Keratinocyte (primary cell): ENCODE measurements at regions not wholly inside any gene's neighbourhood (a gene's known extent, or its start where the extent isn't known, plus 50 kb on each side); places are given as distances from the start of the nearest gene placed in this dataset.

ENCODE experiments used
- DNase-seq: peaks from one replicate; pipeline ENCODE4 v3.0.0-alpha.2; 2011; ENCODE audit warnings: low read depth, missing footprints, low spot score
- FAIRE-seq: peaks from 2 replicates; lab custom pipeline; 2011; peaks lifted over from hg19 to GRCh38; lab: Jason Lieb, UNC
- H2AFZ ChIP-seq: 2 replicates; pipeline ENCODE4 v1.6.0; 2012; ENCODE audit warnings: low read length, control low read depth, inconsistent platforms; ENCODE audit not compliant: control insufficient read depth
- H3K27ac ChIP-seq: 2 replicates; pipeline ENCODE4 v1.5.1; 2011; ENCODE audit warnings: low read length; ENCODE audit not compliant: control insufficient read depth, insufficient read depth
- H3K27me3 ChIP-seq: 3 replicates; pipeline ENCODE4 v1.6.0; 2011; ENCODE audit warnings: low read length; ENCODE audit not compliant: control insufficient read depth, insufficient read depth; ENCODE audit errors: extremely low read depth
- H3K36me3 ChIP-seq, 2 experiments: 2 replicates in 1 of 2; 3 replicates in 1 of 2; pipeline ENCODE4 v1.5.1; 2011; ENCODE audit warnings: low read length in 2 of 2, mild to moderate bottlenecking in 1 of 2; ENCODE audit not compliant: control insufficient read depth in 2 of 2, insufficient read depth in 2 of 2; ENCODE audit errors: extremely low read depth in 1 of 2
- H3K4me1 ChIP-seq: 3 replicates; pipeline ENCODE4 v1.5.1; 2011; ENCODE audit warnings: low read length; ENCODE audit not compliant: control insufficient read depth, insufficient read depth; ENCODE audit errors: extremely low read depth
- H3K4me2 ChIP-seq: 3 replicates; pipeline ENCODE4 v1.6.0; 2011; ENCODE audit warnings: low read depth, low read length; ENCODE audit not compliant: control insufficient read depth, insufficient read depth; ENCODE audit errors: extremely low read depth
- H3K4me3 ChIP-seq, 3 experiments: fragments of 200-600 bp in 1 of 3; sonication (generic) in 1 of 3; 2 replicates in 2 of 3; 3 replicates in 1 of 3; pipeline ENCODE4 v1.5.1; 2011 to 2016; ENCODE audit warnings: low read length in 3 of 3, mild to moderate bottlenecking in 3 of 3, control low read depth in 2 of 3, inconsistent platforms in 1 of 3, low read depth in 1 of 3, mixed read lengths in 1 of 3, mixed run types in 1 of 3, moderate library complexity in 1 of 3; ENCODE audit not compliant: control insufficient read depth in 2 of 3, insufficient read depth in 2 of 3; ENCODE audit errors: extremely low read depth in 1 of 3
- H3K79me2 ChIP-seq: 2 replicates; pipeline ENCODE4 v1.6.0; 2012; ENCODE audit warnings: low read length; ENCODE audit not compliant: control insufficient read depth, insufficient read depth
- H3K9ac ChIP-seq: 3 replicates; pipeline ENCODE4 v1.6.0; 2011; ENCODE audit warnings: low read length; ENCODE audit not compliant: control insufficient read depth, insufficient read depth; ENCODE audit errors: extremely low read depth
- H3K9me1 ChIP-seq: 3 replicates; pipeline ENCODE4 v1.6.0; 2011; ENCODE audit warnings: low read length; ENCODE audit not compliant: control insufficient read depth, insufficient read depth; ENCODE audit errors: extremely low read depth
- H3K9me3 ChIP-seq: 2 replicates; pipeline ENCODE4 v1.5.1; 2012; ENCODE audit warnings: low read depth, low read length; ENCODE audit not compliant: control insufficient read depth
- H4K20me1 ChIP-seq: 3 replicates; pipeline ENCODE4 v1.6.0; 2011; ENCODE audit warnings: low read length; ENCODE audit not compliant: control insufficient read depth, insufficient read depth; ENCODE audit errors: extremely low read depth
- CTCF ChIP-seq, 3 experiments: IDR thresholded peaks in 1 of 3; conservative IDR thresholded peaks in 1 of 3; optimal IDR thresholded peaks in 1 of 3; 2 replicates in 2 of 3; 3 replicates in 1 of 3; pipeline versions ENCODE3 to v1.5.1; 2011; ENCODE audit warnings: low read length in 3 of 3, mild to moderate bottlenecking in 3 of 3, moderate library complexity in 2 of 3, control low read depth in 1 of 3, inconsistent platforms in 1 of 3; ENCODE audit not compliant: insufficient read depth in 2 of 3; ENCODE audit errors: extremely low read depth in 1 of 3
- EZH2 ChIP-seq: IDR thresholded peaks from one replicate; pipeline ENCODE4 v1.6.1; 2012; ENCODE audit warnings: inconsistent platforms, mild to moderate bottlenecking, low read length, moderate library complexity
- dilution Hi-C: fragments of 300-500 bp; cut with MboI; formaldehyde crosslinking; loops from one replicate; pipeline ENCODE4 v1.7.0; 2020; ENCODE audit warnings: low sequenced_read_pairs; ENCODE audit not compliant: extremely low pct_ligation_motif_present

GRCh38 chr12:124415064-124415463 lies 120.2 kb downstream of the RFLNA start:
- H3K27ac ChIP-seq, result no peak overlapping the region
- H3K36me3 ChIP-seq, result peaks cover 13 to 19% of the 10 kb centered on the region in 2 experiments
- no peaks in the 10 kb centered on the region for H3K9me3 ChIP-seq
- H4K20me1 ChIP-seq, result peaks cover 8% of the 10 kb centered on the region
- peaks cover 10% of the 10 kb centered on the region for H3K79me2 ChIP-seq
- no peak overlapping the region for H2AFZ ChIP-seq
- peaks cover 16% of the 10 kb centered on the region for H3K4me1 ChIP-seq
- TF ChIP-seq CTCF (optimal IDR thresholded peaks at IDR 0.05 in 1 of 3, IDR thresholded peaks at IDR 0.05 in 1 of 3, conservative IDR thresholded peaks at IDR 0.05 in 1 of 3; ENCODE audit: extremely low read depth in 1 of 3, insufficient read depth in 2 of 3, low read length in 3 of 3), result no peak
- no peak for TF ChIP-seq EZH2
- H3K27me3 ChIP-seq, result no peaks in the 10 kb centered on the region
- FAIRE-seq, result no peak
- H3K4me3 ChIP-seq, result no peak overlapping the region
- H3K9ac ChIP-seq, result no peak overlapping the region
- no peak overlapping the region for H3K4me2 ChIP-seq
- dilution Hi-C loops, result no loop called here
- H3K9me1 ChIP-seq, result no peaks in the 10 kb centered on the region
- no peak for DNase-seq

GRCh38 chr12:124413915-124414314 lies 119.0 kb downstream of the RFLNA start:
- Histone ChIP-seq H3K4me3 (no peak overlapping the region), H3K27ac (no peak overlapping the region), H2AFZ (no peak overlapping the region), H3K27me3 (no peaks in the 10 kb centered on the region), H3K4me2 (no peak overlapping the region), H3K9me1 (no peaks in the 10 kb centered on the region), H3K36me3 (peaks cover 4 to 18% of the 10 kb centered on the region in 2 experiments), H3K79me2 (peaks cover 14% of the 10 kb centered on the region), H3K4me1 (peaks cover 16% of the 10 kb centered on the region), H3K9me3 (no peaks in the 10 kb centered on the region), H4K20me1 (peaks cover 8% of the 10 kb centered on the region), H3K9ac (no peak overlapping the region)
- DNase-seq (no peak), FAIRE-seq (no peak)
- dilution Hi-C loops, result no loop called here
- TF ChIP-seq CTCF (optimal IDR thresholded peaks at IDR 0.05 in 1 of 3, IDR thresholded peaks at IDR 0.05 in 1 of 3, conservative IDR thresholded peaks at IDR 0.05 in 1 of 3; ENCODE audit: extremely low read depth in 1 of 3, insufficient read depth in 2 of 3, low read length in 3 of 3), result no peak
- no peak for TF ChIP-seq EZH2
